GM19328 (cell line): ENCODE measurements at regions not wholly inside any gene's neighbourhood (a gene's known extent, or its start where the extent isn't known, plus 50 kb on each side); places are given as distances from the start of the nearest gene placed in this dataset.
"Not testable (repeated sequence)": the region's sequence is repeated elsewhere in the genome, so short reads cannot be mapped to it uniquely, and the experiment has no call there.

Experiments used
- ATAC-seq: cut with Tn5 transposase; IDR thresholded peaks from one replicate; pipeline ENCODE4 v1.9.1; 2021; ENCODE audit warnings: mild to moderate bottlenecking, moderate library complexity; ENCODE audit not compliant: unreplicated experiment

- ATAC-seq, result peak; percentile 76
Observed at GRCh38 chr4:146124023-146124680, 51.4 kb upstream of the LSM6 start.

GRCh38 chr4:146123231-146123630, 52.3 kb upstream of the LSM6 start:
- no peak for ATAC-seq

- ATAC-seq, result no peak
Observed at GRCh38 chr4:146122398-146122797, 53.1 kb upstream of the LSM6 start.

GRCh38 chr4:146121757-146122156, 53.8 kb upstream of the LSM6 start:
- no peak for ATAC-seq

- ATAC-seq, result no peak
Observed at GRCh38 chr4:146119845-146120404, 55.6 kb upstream of the LSM6 start.

DNA sequence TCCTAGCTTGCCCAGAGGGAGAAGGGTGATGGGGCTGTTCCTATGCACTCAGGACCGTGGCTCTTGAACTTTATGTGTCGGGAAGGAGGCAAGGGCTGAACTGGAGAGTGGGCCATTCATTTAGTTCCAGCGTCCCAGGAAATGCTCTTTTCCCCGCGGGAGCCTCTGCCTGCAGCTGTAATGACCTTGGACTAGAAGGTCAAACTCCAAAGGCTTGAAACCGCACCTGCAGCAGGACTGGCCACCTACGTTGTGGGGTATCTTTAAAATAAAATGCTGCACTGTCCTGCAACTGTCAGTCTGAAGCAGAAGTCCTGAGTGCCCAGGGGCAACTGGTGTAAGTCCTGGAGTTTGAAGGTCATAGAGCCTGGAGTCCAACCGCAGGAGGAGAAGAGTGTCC, 61.5 kb upstream of the LSM6 start:
- no peak for ATAC-seq

DNA sequence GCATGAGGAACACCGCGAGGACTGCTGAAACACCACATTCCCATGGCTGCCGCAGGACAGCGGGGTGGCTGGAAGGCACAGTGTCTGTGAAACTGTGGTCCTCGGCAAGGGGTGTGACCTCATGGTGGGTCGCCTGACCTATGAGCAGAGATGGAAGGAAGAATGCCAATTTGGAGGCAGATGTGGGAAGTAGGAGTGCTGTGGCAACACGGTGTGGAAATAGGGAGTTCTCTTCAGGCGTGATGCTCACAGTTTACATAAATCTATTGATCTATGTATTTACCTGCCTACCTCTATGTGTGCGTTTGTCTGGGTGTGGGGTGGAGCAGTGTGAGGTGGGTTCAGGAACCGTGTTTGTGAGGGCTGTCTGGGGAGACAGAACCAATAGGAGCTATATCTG, 62.3 kb upstream of the LSM6 start:
- no peak for ATAC-seq

DNA sequence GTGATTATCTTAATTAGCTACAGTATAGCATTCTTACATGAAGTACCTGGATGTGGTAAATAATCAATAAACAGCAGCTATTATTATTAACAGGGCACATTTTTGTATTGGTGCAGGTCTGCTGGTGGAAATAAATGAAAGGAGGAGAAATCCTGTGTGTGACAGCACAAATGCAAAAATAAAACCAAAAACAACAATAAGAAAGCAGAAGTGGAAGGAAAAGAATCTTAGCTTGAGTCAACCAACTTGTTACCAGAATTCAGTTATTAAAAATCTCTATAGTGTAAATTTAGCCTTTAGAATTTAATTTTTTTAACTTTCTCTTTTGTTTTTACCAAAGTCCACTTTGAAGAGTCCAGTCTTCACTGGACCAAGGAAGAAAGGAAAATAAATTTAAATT, 63.1 kb upstream of the LSM6 start:
- no peak for ATAC-seq

DNA sequence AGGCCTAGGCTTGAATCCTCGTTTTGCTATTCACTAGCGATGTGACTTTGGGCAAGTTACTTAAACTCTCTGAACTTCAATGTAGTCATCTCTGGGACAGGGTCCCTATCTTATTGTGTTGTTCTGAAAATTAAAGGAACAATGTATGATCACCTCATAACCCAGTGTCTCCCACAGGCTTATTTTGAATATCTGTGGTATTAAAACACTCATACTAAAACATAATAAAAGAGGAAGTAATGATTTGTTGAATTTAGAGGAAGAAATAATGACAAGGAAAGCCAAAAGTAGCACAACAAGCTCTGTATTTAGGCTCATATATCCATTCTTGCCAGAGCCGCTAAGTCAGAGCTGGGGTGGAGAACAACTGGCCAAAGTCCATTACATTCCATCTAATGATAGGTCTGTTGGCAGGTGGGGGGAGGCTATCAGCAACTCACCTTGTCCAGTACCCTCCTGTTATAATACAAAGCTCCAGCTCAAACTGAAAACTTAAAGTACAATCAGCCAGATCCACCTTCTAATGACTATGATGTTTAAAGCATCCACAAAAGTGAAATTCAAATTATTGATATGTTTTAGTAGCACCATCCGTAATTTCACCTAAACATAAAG, 64.5 kb upstream of the LSM6 start:
- ATAC-seq, result peak; percentile 54

- no peak for ATAC-seq
Observed at GRCh38 chr4:146108756-146109155, 66.8 kb upstream of the LSM6 start.

DNA sequence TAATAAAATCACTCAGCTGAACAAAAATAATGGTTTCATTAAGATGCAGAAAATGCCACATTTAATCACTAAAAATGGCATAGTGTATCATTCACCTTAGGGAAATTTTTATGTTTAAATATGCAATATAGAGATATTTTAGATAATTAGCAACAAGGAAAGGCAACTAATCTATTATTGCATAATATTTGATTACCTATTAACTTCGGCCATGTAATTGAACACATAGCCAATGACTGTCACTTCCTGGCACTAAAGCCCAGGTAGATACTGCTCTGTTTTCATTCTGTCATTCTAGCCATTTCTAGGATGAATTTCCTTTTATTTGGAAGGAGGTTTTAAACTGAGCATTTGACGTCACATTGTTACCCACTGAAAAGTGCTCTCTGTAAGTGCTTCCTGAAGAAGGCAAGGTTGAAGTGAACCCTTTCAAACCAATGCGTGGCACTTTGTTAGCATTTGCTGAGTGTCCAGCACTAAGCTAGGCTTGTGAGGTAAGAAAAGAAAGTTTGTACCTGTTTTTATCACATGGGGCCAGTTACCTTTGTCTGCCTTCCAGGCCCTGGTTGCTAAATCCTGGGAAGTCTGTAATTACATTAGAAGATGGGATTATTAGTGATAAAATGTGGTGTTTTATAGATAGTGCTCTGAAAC, 67.8 kb upstream of the LSM6 start:
- no peak for ATAC-seq

- peak; percentile 48 for ATAC-seq
Observed at GRCh38 chr4:146105464-146105863, 70.1 kb upstream of the LSM6 start.

DNA sequence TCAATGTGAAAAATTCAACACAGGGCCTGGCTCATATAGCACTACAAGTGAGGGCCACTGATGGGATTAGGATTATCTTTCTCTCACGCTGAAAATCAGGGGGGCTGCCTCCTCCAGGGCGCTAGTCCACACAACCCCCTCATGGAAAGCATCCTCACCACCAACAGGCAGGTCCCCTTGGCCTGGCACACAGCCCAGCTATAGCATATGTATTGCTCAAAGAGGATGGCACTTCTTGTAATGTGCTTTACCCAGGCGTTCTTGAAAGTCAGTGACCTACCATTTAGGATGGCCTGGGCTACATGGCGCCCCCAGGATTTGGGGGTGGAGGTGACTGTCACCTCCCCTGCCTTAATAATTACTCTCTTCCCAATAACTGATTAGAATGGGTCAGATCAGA, 71.0 kb upstream of the LSM6 start:
- ATAC-seq, result no peak

DNA sequence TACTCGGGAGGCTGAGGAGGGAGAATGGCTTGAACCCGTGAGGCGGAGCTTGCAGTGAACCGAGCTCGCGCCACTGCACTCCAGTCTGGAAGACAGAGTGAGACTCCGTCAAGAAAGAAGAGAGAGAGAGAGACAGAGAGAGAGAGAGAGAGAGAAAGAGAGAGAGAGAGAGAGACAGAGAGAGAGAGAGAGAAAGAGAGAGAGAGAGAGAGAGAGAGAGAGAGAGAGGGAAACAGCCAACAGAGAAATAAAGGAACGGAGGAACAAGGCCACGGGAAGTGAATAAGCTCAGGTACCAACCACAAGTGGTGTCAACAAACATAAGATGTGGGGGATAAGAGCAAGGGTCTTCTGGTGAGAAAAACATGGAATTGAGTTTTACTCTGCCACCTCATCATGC, 71.5 kb upstream of the LSM6 start:
- not testable (repeated sequence) for ATAC-seq

GRCh38 chr4:146099585-146099984, 75.9 kb upstream of the LSM6 start:
- ATAC-seq, result no peak

- peak; percentile 53 for ATAC-seq
Observed at GRCh38 chr4:146098978-146099377, 76.5 kb upstream of the LSM6 start.

DNA sequence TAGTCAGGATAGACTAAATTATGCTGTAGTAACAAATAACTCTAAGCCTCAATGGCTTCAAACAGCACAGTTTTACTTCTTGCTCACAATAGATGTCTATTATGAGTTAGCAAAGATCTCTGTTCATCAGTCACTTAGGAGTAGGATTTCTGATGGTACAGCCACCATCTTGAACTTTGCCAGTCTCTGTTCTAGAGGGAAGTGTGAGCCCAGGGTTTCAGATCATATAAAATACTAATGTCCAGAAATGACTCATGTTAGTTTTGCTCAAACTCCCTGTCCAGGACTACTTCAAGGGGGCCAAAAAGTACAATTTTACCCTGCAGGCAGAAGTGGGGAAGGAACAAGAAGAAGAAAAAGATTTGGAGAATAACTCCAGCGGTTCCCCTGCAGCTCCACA, 77.1 kb upstream of the LSM6 start:
- ATAC-seq, result peak; percentile 74

GRCh38 chr4:146096371-146096770, 79.1 kb upstream of the LSM6 start:
- ATAC-seq, result no peak

DNA sequence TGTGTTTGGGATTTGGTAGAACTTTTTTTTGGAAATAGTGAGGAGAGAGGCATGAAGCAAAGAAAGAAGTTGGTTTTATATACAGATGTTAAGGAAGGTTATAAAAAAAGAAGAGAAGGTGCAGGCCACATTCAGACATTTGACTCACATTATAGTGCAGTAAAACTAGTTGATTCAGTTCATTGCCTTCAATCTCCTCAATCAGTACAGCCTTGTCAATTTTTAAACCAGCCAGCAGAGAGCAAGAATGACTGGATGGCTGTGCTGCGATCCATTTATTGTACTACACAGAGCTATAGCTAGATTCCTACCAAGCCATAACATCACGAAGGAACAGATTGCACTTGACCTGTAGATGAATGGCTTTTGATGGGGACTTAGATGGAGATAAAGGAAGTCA, 79.7 kb upstream of the LSM6 start:
- ATAC-seq, result no peak

- ATAC-seq, result no peak
Observed at GRCh38 chr4:146095091-146095690, 80.3 kb upstream of the LSM6 start.

GRCh38 chr4:146088690-146089089, 86.8 kb upstream of the LSM6 start:
- no peak for ATAC-seq

GRCh38 chr4:146087856-146088255, 87.7 kb upstream of the LSM6 start:
- no peak for ATAC-seq
